ENCODE measurements at regions not wholly inside any gene's neighbourhood (a gene's known extent, or its start where the extent isn't known, plus 50 kb on each side); places are given as distances from the start of the nearest gene placed in this dataset.

GRCh38 chr2:121993682-121994081 is 238.2 kb downstream of the TSN start:
- peaks cover 6% of the 10 kb centered on the region for H3K9me3 Mint-ChIP-seq (ENCODE audit: low read depth)

GRCh38 chr2:121994238-121995206 is 239.1 kb downstream of the TSN start:
- peaks cover 7% of the 10 kb centered on the region for H3K4me1 Mint-ChIP-seq (ENCODE audit: low read depth)
- no peak overlapping the region for H3K27ac Mint-ChIP-seq (ENCODE audit: unreplicated experiment)

More at GRCh38 chr2:121993682-121994081, 238.2 kb downstream of the TSN start:
- Mint-ChIP-seq H3K4me3 (ENCODE audit: unreplicated experiment) (no peak overlapping the region), H3K36me3 (ENCODE audit: low read depth) (peaks cover 4% of the 10 kb centered on the region), H3K4me1 (ENCODE audit: low read depth) (no peaks in the 10 kb centered on the region), H3K27ac (ENCODE audit: unreplicated experiment) (no peak overlapping the region), H3K27me3 (ENCODE audit: low read depth) (peaks cover 22% of the 10 kb centered on the region)
- no peak for DNase-seq (ENCODE audit: low spot score)
- TF ChIP-seq, protein P1, sequence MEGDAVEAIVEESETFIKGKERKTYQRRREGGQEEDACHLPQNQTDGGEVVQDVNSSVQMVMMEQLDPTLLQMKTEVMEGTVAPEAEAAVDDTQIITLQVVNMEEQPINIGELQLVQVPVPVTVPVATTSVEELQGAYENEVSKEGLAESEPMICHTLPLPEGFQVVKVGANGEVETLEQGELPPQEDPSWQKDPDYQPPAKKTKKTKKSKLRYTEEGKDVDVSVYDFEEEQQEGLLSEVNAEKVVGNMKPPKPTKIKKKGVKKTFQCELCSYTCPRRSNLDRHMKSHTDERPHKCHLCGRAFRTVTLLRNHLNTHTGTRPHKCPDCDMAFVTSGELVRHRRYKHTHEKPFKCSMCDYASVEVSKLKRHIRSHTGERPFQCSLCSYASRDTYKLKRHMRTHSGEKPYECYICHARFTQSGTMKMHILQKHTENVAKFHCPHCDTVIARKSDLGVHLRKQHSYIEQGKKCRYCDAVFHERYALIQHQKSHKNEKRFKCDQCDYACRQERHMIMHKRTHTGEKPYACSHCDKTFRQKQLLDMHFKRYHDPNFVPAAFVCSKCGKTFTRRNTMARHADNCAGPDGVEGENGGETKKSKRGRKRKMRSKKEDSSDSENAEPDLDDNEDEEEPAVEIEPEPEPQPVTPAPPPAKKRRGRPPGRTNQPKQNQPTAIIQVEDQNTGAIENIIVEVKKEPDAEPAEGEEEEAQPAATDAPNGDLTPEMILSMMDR (IDR thresholded peaks at IDR 0.05) = no peak

DNA sequence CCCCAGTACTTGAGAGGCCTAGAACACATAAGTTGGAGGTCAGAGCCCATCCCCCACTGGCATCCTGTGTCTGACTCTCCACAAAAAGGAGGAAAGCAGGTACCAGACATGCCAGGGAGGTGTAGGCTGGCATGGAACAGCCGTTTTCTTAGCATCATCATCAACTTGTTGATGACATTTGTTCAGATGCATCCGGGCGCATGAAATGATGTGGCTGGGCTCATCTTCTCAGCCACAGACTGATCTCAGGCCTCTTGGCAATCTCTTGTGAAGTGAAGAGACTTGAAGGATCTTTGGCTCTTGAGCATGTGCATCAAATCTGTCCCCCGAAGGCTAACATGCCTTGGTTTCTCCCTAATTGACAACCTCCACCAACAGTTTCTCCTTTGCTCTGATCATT is 243.3 kb downstream of the TSN start:
- Mint-ChIP-seq H3K27ac (ENCODE audit: unreplicated experiment) (no peak overlapping the region), H3K4me3 (ENCODE audit: unreplicated experiment) (no peak overlapping the region), H3K9me3 (ENCODE audit: low read depth) (no peaks in the 10 kb centered on the region), H3K4me1 (ENCODE audit: low read depth) (peaks cover 13% of the 10 kb centered on the region), H3K27me3 (ENCODE audit: low read depth) (peaks cover 12% of the 10 kb centered on the region), H3K36me3 (ENCODE audit: low read depth) (no peaks in the 10 kb centered on the region)
- DNase-seq (ENCODE audit: low spot score) = no peak
- TF ChIP-seq, protein P1 (IDR thresholded peaks at IDR 0.05) = no peak

More at GRCh38 chr2:121994238-121995206, 239.1 kb downstream of the TSN start:
- TF ChIP-seq, protein P1 (IDR thresholded peaks at IDR 0.05) = no peak
- Mint-ChIP-seq H3K36me3 (ENCODE audit: low read depth) (no peaks in the 10 kb centered on the region), H3K27me3 (ENCODE audit: low read depth) (peaks cover 22% of the 10 kb centered on the region), H3K9me3 (ENCODE audit: low read depth) (no peaks in the 10 kb centered on the region), H3K4me3 (ENCODE audit: unreplicated experiment) (no peak overlapping the region)
- no peak for DNase-seq (ENCODE audit: low spot score)

- H3K27me3 Mint-ChIP-seq (ENCODE audit: low read depth) = peaks cover 10% of the 10 kb centered on the region
- peaks cover 13% of the 10 kb centered on the region for H3K4me1 Mint-ChIP-seq (ENCODE audit: low read depth)
- DNase-seq (ENCODE audit: low spot score) = no peak
- no peaks in the 10 kb centered on the region for H3K36me3 Mint-ChIP-seq (ENCODE audit: low read depth)
- H3K27ac Mint-ChIP-seq (ENCODE audit: unreplicated experiment) = no peak overlapping the region
- H3K4me3 Mint-ChIP-seq (ENCODE audit: unreplicated experiment) = no peak overlapping the region
- H3K9me3 Mint-ChIP-seq (ENCODE audit: low read depth) = no peaks in the 10 kb centered on the region
- TF ChIP-seq, protein P1 (IDR thresholded peaks at IDR 0.05) = no peak
These were observed 243.8 kb downstream of the TSN start for GRCh38 chr2:121999264-121999663.

GRCh38 chr2:122000556-122001340 is 245.3 kb downstream of the TSN start:
- DNase-seq (ENCODE audit: low spot score) = no peak

More at GRCh38 chr2:122000556-122001340, 245.3 kb downstream of the TSN start:
- H3K27ac Mint-ChIP-seq (ENCODE audit: unreplicated experiment) = no peak overlapping the region
- peaks cover 6% of the 10 kb centered on the region for H3K27me3 Mint-ChIP-seq (ENCODE audit: low read depth)
- H3K9me3 Mint-ChIP-seq (ENCODE audit: low read depth) = no peaks in the 10 kb centered on the region
- H3K36me3 Mint-ChIP-seq (ENCODE audit: low read depth) = no peaks in the 10 kb centered on the region
- H3K4me1 Mint-ChIP-seq (ENCODE audit: low read depth) = peaks cover 13% of the 10 kb centered on the region
- TF ChIP-seq, protein P1 (IDR thresholded peaks at IDR 0.05) = no peak
- H3K4me3 Mint-ChIP-seq (ENCODE audit: unreplicated experiment) = no peak overlapping the region

Data from chondrocyte (in vitro differentiated cells).